ENCODE measurements at regions not wholly inside any gene's neighbourhood (a gene's known extent, or its start where the extent isn't known, plus 50 kb on each side); places are given as distances from the start of the nearest gene placed in this dataset.

DNA sequence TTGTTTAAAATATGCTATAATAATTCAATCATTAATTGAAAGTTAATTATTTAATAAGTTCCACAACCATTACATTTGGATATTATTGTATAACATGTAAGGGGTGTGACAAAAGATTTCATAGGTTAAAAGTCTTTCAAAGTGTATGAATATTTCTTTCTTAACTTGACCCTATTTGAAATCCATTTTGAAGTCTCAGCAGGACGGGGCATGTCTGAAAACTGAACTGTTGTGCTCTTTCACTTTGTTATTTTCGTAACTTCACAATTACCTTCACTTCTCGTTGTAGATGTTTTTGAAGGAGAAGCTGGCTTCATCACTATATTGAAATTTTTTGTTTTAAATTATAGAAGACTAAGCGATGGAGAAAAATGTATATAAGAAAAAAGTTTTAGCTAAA is 1775.7 kb downstream of the PCDH9 start:
- TF ChIP-seq SMC3 (IDR thresholded peaks at IDR 0.05; ENCODE audit: borderline replicate concordance, low read length), result no peak
- no peak for TF ChIP-seq MXI1 (IDR thresholded peaks at IDR 0.05; ENCODE audit: low read depth, low read length)
- no peak for TF ChIP-seq SP1 (IDR thresholded peaks at IDR 0.05; ENCODE audit: low read depth, low read length)
- TF ChIP-seq CTCF (IDR thresholded peaks at IDR 0.05 in 2 of 3, conservative IDR thresholded peaks at IDR 0.05 in 1 of 3; ENCODE audit: control insufficient read depth in 2 of 3, extremely low read depth in 1 of 3, insufficient read depth in 1 of 3, low read depth in 3 of 3, low read length in 3 of 3), result no peak
- no peak for TF ChIP-seq SIX5 (IDR thresholded peaks at IDR 0.05; ENCODE audit: low read depth, low read length, severe bottlenecking)
- no peak for TF ChIP-seq POLR2A (IDR thresholded peaks at IDR 0.05; ENCODE audit: low read depth, low read length)
